ENCODE measurements at regions not wholly inside any gene's neighbourhood (a gene's known extent, or its start where the extent isn't known, plus 50 kb on each side); places are given as distances from the start of the nearest gene placed in this dataset.

DNA sequence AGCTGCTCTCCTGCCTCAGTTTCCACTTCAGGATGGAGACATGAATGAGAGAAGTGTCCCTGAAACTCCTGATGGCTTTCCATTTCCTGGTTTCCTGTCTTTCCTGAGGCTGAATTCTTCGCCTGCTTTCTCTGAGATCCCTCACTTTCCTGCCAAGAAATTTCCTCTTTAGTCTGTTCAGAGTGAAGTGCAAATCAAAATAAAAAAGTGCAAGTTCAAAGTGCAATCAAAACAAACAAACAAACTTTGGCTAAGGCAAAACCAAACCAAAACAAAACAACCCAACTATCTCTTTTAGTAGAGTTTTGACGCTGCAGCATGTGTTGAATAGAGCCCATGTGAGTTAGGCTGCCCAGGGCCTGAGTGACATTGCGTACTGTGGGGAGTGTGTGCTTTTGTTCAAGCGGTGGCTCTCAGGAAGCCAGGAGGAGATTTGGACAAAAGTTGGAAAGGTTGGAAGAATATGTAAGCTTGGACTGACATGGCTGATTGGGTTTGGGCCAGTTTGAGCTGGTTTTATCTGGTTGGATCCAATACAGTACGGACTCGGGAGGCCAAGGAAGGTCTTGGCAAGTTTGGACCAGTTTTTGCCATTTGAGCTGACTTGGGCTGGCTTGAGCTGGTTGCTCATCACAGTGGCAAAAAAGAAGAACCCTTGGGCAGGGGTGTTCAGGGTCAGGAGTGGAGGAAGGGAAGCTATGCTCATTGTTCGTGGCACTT, 61.1 kb upstream of the TINAGL1 start:
- TF ChIP-seq, protein P1, sequence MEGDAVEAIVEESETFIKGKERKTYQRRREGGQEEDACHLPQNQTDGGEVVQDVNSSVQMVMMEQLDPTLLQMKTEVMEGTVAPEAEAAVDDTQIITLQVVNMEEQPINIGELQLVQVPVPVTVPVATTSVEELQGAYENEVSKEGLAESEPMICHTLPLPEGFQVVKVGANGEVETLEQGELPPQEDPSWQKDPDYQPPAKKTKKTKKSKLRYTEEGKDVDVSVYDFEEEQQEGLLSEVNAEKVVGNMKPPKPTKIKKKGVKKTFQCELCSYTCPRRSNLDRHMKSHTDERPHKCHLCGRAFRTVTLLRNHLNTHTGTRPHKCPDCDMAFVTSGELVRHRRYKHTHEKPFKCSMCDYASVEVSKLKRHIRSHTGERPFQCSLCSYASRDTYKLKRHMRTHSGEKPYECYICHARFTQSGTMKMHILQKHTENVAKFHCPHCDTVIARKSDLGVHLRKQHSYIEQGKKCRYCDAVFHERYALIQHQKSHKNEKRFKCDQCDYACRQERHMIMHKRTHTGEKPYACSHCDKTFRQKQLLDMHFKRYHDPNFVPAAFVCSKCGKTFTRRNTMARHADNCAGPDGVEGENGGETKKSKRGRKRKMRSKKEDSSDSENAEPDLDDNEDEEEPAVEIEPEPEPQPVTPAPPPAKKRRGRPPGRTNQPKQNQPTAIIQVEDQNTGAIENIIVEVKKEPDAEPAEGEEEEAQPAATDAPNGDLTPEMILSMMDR (IDR thresholded peaks at IDR 0.05), result no peak
- no peak for TF ChIP-seq POLR2A (IDR thresholded peaks at IDR 0.05)

All from ovary (tissue), 3 donors.